ENCODE measurements at regions not wholly inside any gene's neighbourhood (a gene's known extent, or its start where the extent isn't known, plus 50 kb on each side); places are given as distances from the start of the nearest gene placed in this dataset.

GRCh38 chr11:43578346-43579170, 102.0 kb upstream of the HSD17B12 start:
- WGBS, 2 donors (ENCODE audit: extremely low coverage in 2 of 2, insufficient read length in 2 of 2, insufficient replicate concordance in 1 of 2) = no CpG with 5 or more reads among the region's 35 CpGs
- H3K9ac ChIP-seq (ENCODE audit: low read depth, low read length, poor library complexity) = no peak overlapping the region
- peaks cover 0 to 1% of the 10 kb centered on the region in 2 donors for H3K9me3 ChIP-seq (replicated peaks in 1 of 2; ENCODE audit: control insufficient read depth in 2 of 2, insufficient read depth in 1 of 2, low read depth in 1 of 2, low read length in 2 of 2)
- no peak overlapping the region for H4K91ac ChIP-seq (ENCODE audit: low read depth, low read length, poor library complexity)
- H2BK5ac ChIP-seq (ENCODE audit: low read length) = no peak overlapping the region
- no peak overlapping the region for H2AK5ac ChIP-seq (ENCODE audit: low read depth, low read length)
- no peak overlapping the region for H2BK120ac ChIP-seq (ENCODE audit: low read depth, low read length)
- no peak overlapping the region for H3K23ac ChIP-seq (ENCODE audit: low read depth, low read length, poor library complexity)
- no peak overlapping the region for H3K27ac ChIP-seq (replicated peaks; ENCODE audit: low read length)
- peak overlapping the region; percentile 96 for H3K4me2 ChIP-seq (ENCODE audit: insufficient read depth, low read length, poor library complexity, severe bottlenecking)
- H2BK12ac ChIP-seq (ENCODE audit: low read length) = no peak overlapping the region
- no peak overlapping the region for H4K8ac ChIP-seq (ENCODE audit: low read depth, low read length)
- peak overlapping the region; percentile 95 for H2AFZ ChIP-seq (ENCODE audit: low read length)
- H3K14ac ChIP-seq (ENCODE audit: low read length) = no peak overlapping the region
- peaks cover 9 to 32% of the 10 kb centered on the region in 2 donors for H3K4me1 ChIP-seq (ENCODE audit: control insufficient read depth in 2 of 2, insufficient read depth in 1 of 2, low read depth in 1 of 2, low read length in 2 of 2)
- H2BK15ac ChIP-seq (ENCODE audit: low read length) = no peak overlapping the region
- no peaks in the 10 kb centered on the region for H3K79me1 ChIP-seq (ENCODE audit: low read depth, low read length)
- no peak overlapping the region for H3K18ac ChIP-seq (ENCODE audit: low read length)
- no peaks in the 10 kb centered on the region for H3K36me3 ChIP-seq (replicated peaks in 1 of 2; ENCODE audit: control insufficient read depth in 2 of 2, insufficient read depth in 2 of 2, low read length in 2 of 2)
- H3K4me3 ChIP-seq (ENCODE audit: low read length in 2 of 2) = peak overlapping the region in 1 of 2 donors; percentile 54
- peaks cover 52 to 99% (median 98%) of the 10 kb centered on the region in 3 experiments for H3K27me3 ChIP-seq (ENCODE audit: control insufficient read depth in 3 of 3, insufficient read depth in 3 of 3, low read depth in 1 of 3, low read length in 3 of 3)
- H3K4ac ChIP-seq (ENCODE audit: low read length) = no peak overlapping the region
- DNase-seq (ENCODE audit: low spot score) = no peak

DNA sequence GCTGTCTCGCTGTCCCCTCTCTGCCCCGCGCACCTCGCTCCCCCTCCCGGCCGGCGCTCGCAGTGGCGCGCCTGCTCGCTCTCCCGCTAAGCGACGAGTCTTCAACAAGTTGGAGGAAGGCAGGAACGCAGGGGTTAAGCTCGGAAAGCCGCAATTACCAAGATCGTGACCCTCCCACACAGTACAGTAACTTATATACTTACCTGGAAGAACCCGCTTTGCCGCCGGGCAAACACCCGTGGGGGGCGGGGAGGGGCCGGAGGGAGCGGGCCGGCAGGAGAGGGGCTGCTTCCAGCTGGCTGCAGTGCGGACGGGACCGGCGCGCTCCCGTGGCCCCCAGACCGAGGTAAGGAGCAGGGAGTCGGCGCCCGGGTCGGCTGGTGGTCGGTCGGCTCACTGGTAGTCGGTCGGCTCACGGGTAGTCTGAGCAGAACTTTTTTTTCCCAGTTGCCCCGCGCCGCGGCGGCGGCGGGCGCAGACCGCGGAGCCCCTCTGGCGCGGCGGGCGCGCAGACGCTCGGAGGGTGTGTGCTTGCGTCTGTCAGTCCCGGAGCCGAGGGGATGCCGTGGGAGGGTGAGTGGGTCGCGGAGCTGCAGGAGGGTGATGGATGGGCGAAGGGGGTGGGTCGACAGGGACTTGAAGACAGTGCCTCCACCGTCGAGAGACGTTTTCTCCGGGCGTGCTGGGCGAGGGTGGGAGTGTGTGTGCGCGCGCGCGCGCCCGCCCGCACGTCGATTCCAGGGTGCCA, 101.2 kb upstream of the HSD17B12 start:
- WGBS, 2 donors (ENCODE audit: extremely low coverage in 2 of 2, insufficient read length in 2 of 2, insufficient replicate concordance in 1 of 2) = no CpG with 5 or more reads among the region's 83 CpGs
- no peak overlapping the region for H2BK120ac ChIP-seq (ENCODE audit: low read depth, low read length)
- H3K79me1 ChIP-seq (ENCODE audit: low read depth, low read length) = no peaks in the 10 kb centered on the region
- peak overlapping the region; percentile 81 for H3K9ac ChIP-seq (ENCODE audit: low read depth, low read length, poor library complexity)
- peak overlapping the region; percentile 96 for H3K4me2 ChIP-seq (ENCODE audit: insufficient read depth, low read length, poor library complexity, severe bottlenecking)
- H3K36me3 ChIP-seq (replicated peaks in 1 of 2; ENCODE audit: control insufficient read depth in 2 of 2, insufficient read depth in 2 of 2, low read length in 2 of 2) = no peaks in the 10 kb centered on the region
- H4K8ac ChIP-seq (ENCODE audit: low read depth, low read length) = no peak overlapping the region
- H3K4me1 ChIP-seq (ENCODE audit: control insufficient read depth in 2 of 2, insufficient read depth in 1 of 2, low read depth in 1 of 2, low read length in 2 of 2) = peaks cover 9 to 32% of the 10 kb centered on the region in 2 donors
- peak overlapping the region; percentile 54 to 78 for H3K4me3 ChIP-seq (ENCODE audit: low read length in 2 of 2)
- no peak overlapping the region for H2BK12ac ChIP-seq (ENCODE audit: low read length)
- H3K4ac ChIP-seq (ENCODE audit: low read length) = no peak overlapping the region
- H3K23ac ChIP-seq (ENCODE audit: low read depth, low read length, poor library complexity) = peak overlapping the region; percentile 27
- H3K18ac ChIP-seq (ENCODE audit: low read length) = no peak overlapping the region
- H4K91ac ChIP-seq (ENCODE audit: low read depth, low read length, poor library complexity) = no peak overlapping the region
- peaks cover 0 to 1% of the 10 kb centered on the region in 2 donors for H3K9me3 ChIP-seq (replicated peaks in 1 of 2; ENCODE audit: control insufficient read depth in 2 of 2, insufficient read depth in 1 of 2, low read depth in 1 of 2, low read length in 2 of 2)
- H2BK15ac ChIP-seq (ENCODE audit: low read length) = no peak overlapping the region
- H3K14ac ChIP-seq (ENCODE audit: low read length) = no peak overlapping the region
- no peak overlapping the region for H2BK5ac ChIP-seq (ENCODE audit: low read length)
- H2AK5ac ChIP-seq (ENCODE audit: low read depth, low read length) = no peak overlapping the region
- no peak for DNase-seq (ENCODE audit: low spot score)
- H2AFZ ChIP-seq (ENCODE audit: low read length) = peak overlapping the region; percentile 95
- H3K27ac ChIP-seq (replicated peaks; ENCODE audit: low read length) = no peak overlapping the region
- peaks cover 51 to 99% (median 98%) of the 10 kb centered on the region in 3 experiments for H3K27me3 ChIP-seq (ENCODE audit: control insufficient read depth in 3 of 3, insufficient read depth in 3 of 3, low read depth in 1 of 3, low read length in 3 of 3)

DNA sequence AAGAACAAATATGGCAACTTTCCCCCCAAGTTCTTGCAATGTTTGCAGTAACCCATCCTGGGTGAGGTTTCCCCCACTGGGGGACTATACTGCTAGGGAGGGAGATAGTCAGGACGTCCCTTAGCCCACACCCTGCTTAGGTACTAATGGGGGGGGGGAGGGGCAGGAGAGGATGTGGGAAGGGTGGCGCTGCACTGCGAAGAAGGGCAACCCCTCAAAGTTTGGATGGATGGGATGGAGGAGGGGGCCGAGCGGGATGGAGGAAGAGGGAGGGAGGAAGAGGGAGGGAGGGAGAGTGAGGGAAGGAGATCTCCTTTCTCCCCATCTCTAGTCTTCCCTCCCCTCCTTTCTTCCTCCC, 100.6 kb upstream of the HSD17B12 start:
- H3K14ac ChIP-seq (ENCODE audit: low read length) = no peak overlapping the region
- H3K27ac ChIP-seq (replicated peaks; ENCODE audit: low read length) = no peak overlapping the region
- H3K9ac ChIP-seq (ENCODE audit: low read depth, low read length, poor library complexity) = no peak overlapping the region
- H3K9me3 ChIP-seq (replicated peaks in 1 of 2; ENCODE audit: control insufficient read depth in 2 of 2, insufficient read depth in 1 of 2, low read depth in 1 of 2, low read length in 2 of 2) = peaks cover 0 to 1% of the 10 kb centered on the region in 2 donors
- no peak overlapping the region for H2BK5ac ChIP-seq (ENCODE audit: low read length)
- H3K79me1 ChIP-seq (ENCODE audit: low read depth, low read length) = no peaks in the 10 kb centered on the region
- no peak overlapping the region for H3K4ac ChIP-seq (ENCODE audit: low read length)
- no peak overlapping the region for H4K8ac ChIP-seq (ENCODE audit: low read depth, low read length)
- peak overlapping the region; percentile 96 for H3K4me2 ChIP-seq (ENCODE audit: insufficient read depth, low read length, poor library complexity, severe bottlenecking)
- H2AFZ ChIP-seq (ENCODE audit: low read length) = peak overlapping the region; percentile 95
- H3K27me3 ChIP-seq (ENCODE audit: control insufficient read depth in 3 of 3, insufficient read depth in 3 of 3, low read depth in 1 of 3, low read length in 3 of 3) = peaks cover 48 to 99% (median 98%) of the 10 kb centered on the region in 3 experiments
- H3K23ac ChIP-seq (ENCODE audit: low read depth, low read length, poor library complexity) = no peak overlapping the region
- WGBS, 2 donors (ENCODE audit: extremely low coverage in 2 of 2, insufficient read length in 2 of 2, insufficient replicate concordance in 1 of 2) = no CpG with 5 or more reads among the region's 5 CpGs
- H2BK15ac ChIP-seq (ENCODE audit: low read length) = no peak overlapping the region
- peak overlapping the region; percentile 54 to 78 for H3K4me3 ChIP-seq (ENCODE audit: low read length in 2 of 2)
- H4K91ac ChIP-seq (ENCODE audit: low read depth, low read length, poor library complexity) = no peak overlapping the region
- H3K36me3 ChIP-seq (replicated peaks in 1 of 2; ENCODE audit: control insufficient read depth in 2 of 2, insufficient read depth in 2 of 2, low read length in 2 of 2) = no peaks in the 10 kb centered on the region
- no peak for DNase-seq (ENCODE audit: low spot score)
- no peak overlapping the region for H2BK120ac ChIP-seq (ENCODE audit: low read depth, low read length)
- no peak overlapping the region for H2AK5ac ChIP-seq (ENCODE audit: low read depth, low read length)
- H3K18ac ChIP-seq (ENCODE audit: low read length) = no peak overlapping the region
- H3K4me1 ChIP-seq (ENCODE audit: control insufficient read depth in 2 of 2, insufficient read depth in 1 of 2, low read depth in 1 of 2, low read length in 2 of 2) = peaks cover 9 to 32% of the 10 kb centered on the region in 2 donors
- no peak overlapping the region for H2BK12ac ChIP-seq (ENCODE audit: low read length)

Data from neuronal stem cell (in vitro differentiated cells).